Frontal cortex (tissue), 3 donors: ENCODE measurements at regions not wholly inside any gene's neighbourhood (a gene's known extent, or its start where the extent isn't known, plus 50 kb on each side); places are given as distances from the start of the nearest gene placed in this dataset.

Experiments used
- DNase-seq, 2 donors: peaks; one replicate each; pipeline ENCODE4 v3.0.0; 2012; ENCODE audit warnings: low spot score in 2 of 2
- FAIRE-seq: peaks from 2 replicates; lab custom pipeline; 2012; peaks lifted over from hg19 to GRCh38; lab: Jason Lieb, UNC
- donor health status: control.
- donor health status: control.
- donor health status: control.

DNA sequence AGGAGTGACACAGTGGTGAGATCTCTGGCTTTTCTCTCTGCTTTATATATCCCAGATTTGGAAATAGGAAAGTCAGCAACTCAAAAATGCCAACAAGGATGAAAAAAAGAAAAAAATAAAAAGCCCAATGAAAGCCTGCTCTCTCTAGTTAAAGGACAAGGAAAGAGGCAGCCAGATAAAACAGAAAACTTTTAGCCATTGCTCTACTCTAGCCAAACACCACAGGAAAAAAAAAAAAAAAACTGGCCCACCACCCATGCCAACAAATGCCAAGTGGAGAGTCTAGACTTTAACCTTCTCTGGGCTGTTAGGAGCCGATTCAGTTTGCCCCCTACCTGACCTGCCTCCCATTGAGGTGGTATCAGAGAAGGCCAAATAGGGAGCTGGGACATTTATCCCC, 222.3 kb upstream of the TMTC1 start:
- FAIRE-seq: no peak
- DNase-seq: no peak

DNA sequence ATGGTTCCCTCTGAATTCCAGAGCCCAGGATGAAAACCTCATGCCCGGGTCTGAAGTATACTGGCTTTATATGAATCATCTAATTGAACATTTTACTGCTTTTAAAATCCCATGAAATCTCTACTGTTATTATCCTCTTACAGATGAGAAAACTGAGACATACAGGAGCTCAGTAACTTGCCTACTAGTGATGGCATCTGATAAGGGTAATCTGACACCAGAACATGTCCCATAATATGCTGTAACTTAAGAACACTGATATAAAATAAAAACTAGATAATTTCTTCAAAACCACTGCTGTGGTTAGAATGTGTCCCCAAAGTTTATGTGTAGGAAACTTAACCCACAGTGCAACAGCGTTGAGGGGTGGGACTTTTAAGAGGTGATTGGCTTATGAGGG, 219.6 kb upstream of the TMTC1 start:
- DNase-seq: no peak
- no peak for FAIRE-seq

DNA sequence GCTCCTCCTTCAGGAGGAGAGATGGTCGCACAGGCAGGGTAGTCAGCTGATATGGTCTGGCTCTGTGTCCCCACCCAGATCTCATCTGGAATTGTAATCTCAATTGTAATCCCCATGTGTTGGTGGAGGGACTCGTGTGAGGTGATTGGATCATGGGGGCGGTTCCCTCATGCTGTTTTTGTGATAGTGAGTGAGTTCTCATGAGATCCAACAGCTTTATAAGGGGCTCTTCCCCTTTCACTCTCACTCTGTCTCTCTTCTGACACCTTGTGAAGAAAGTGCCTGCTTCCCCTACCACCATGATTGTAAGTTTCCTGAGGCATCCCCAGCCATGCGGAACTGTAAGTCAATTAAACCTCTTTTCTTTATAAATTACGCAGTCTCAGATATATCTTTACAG, 218.9 kb upstream of the TMTC1 start:
- FAIRE-seq: no peak
- no peak for DNase-seq

DNA sequence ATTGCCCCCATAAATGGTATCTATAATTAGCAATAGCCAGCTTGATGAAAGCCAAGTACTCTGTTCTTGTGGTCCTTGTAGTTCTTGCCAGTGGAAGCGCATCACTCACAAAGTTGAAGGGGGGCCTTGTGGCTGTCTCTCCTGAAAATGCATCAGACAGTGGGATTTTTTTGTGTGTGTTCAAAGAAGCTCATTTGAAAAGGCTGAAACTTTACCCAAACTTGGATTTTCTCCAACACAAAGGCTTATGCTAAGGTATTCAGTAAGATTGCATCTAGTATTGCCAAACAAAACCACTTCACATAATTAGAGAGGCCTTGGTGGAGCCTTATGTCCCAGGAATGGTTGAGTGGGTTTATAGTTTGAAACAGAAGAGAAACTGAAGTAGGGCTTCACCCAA, 216.7 kb upstream of the TMTC1 start:
- DNase-seq (no peak), FAIRE-seq (no peak)

DNA sequence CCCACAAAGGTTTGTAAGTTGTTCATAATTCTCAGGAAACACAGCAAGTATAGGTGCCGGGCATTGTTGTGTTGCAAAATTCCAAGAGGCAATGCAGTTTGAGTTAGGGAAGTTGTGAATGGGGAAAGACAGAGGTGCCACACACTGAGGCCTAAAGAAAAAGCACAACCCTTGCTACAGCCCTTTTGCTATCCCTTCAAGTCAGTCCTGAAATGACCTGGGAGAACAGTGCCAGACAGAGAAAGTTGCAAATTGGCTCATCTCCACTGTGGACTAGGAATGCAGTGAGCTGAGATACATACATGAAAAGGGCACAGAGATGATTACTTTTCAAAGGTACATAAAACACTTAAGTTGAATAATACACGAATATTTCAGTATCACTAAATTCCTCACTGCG, 213.3 kb upstream of the TMTC1 start:
- DNase-seq (no peak), FAIRE-seq (no peak)

DNA sequence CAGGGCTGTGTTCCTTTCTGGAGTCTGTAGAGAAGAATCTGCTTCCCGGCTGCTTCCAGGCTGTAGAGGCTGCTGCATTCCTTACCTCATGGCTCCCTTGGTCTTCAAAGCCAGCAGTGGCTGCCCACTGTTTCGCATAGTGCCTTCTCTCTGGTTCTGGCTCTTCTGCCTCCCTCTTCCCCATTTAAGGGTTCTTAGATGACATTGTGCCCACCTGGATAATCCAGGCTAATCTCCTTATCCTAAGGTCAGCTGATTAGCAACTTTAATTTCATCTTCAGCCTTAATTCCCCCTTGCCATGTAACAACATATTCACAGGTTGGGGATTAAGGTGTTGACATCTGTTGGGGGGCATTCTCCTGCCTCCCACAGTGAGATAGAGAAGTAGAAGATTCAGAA, 208.6 kb upstream of the TMTC1 start:
- FAIRE-seq: no peak

DNA sequence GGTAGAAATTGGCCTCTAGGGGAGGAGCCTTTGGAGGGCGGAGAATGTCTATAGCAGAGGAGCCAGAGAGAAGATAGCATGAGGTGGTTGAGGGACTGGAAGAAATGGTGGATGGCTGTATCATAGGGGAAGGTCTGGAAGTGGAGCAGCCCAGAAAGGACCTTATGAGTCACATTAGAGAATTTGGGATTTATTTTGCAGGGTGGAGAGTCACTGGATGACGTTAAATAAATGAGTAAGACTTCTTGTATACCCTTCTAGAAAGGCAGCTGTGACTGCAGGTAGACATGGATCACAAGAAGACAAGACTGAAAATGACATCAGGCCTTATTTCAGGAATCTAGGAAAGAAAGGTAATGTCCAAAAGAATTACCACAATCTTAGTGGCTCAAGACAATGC, 208.2 kb upstream of the TMTC1 start:
- no peak for FAIRE-seq
- DNase-seq: no peak

More for the DNA sequence above, 208.6 kb upstream of the TMTC1 start:
- no peak for DNase-seq

DNA sequence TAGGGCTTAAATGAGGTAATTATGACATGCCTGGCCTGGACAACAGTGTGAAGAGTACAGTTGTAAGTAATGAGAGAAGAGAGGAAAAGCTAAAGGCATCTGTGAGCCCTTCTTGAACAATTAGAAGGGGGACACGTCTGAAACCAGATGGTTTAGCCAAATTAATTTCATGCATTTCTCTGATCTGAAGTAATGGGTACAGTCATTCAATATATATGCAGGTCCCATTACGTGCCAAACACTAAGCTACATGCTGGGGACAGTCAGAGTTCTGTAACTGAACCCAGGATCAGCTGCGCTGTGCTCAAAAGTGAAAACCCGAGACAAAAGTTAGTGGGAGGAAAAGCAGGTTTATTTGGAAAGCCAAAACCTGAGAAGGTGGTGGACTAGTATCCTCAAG, 207.2 kb upstream of the TMTC1 start:
- DNase-seq: no peak
- no peak for FAIRE-seq

DNA sequence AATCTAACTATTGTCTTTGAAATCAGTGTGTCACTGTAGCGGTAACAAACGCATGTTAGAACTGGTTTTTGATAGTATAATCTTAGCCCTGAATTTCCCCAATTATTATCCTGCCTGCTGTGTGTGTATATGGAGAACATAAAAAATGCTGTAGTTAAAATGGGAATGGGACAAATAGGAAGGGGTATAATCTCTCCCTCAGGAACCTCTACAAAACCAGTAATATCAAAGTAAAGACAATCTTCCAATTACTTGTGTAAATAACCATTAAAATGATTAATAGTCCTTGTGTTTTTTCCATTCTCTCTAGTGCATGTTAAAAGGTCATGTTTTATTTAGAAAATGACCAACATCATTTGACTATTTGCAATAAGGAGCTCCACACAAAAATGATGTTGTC, 200.1 kb upstream of the TMTC1 start:
- DNase-seq: no peak
- FAIRE-seq: no peak

DNA sequence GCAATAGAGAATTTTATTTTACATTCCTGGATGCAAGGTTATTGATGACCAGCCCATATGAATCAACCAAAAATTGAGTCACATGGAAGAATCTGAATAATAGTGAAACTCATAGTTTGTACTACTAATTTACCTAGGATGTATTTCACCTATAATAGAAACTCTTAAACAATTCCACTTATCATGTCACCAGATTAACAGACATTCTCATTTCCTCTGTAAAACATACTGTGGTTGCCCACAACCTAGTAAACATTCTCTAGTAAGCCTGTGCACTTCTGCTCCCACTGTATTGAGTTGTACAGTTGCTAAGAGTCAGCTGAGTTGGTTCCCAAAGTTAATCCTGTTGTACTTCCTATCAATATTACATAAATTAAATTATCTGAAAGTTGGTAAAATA, 196.6 kb upstream of the TMTC1 start:
- no peak for FAIRE-seq
- DNase-seq: no peak

DNA sequence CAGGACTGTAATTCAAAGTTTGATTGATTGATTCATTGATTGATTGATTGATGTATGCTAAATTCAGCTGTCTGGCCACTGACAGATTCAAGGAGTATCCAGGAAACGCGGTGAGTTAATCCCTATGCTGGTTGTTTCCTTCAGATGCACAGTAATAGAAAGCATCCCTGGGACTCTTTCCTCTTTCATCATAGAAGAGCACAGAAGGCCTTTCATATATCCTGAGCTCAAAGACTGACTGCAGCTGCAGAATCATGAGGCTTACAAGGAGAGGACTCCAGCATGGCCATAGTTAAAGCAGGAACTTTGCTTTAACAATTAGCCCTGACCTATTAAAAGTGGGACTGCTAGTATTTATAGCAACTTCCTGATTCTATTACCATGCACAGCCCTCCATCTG, 187.7 kb upstream of the TMTC1 start:
- FAIRE-seq: no peak
- DNase-seq: no peak

DNA sequence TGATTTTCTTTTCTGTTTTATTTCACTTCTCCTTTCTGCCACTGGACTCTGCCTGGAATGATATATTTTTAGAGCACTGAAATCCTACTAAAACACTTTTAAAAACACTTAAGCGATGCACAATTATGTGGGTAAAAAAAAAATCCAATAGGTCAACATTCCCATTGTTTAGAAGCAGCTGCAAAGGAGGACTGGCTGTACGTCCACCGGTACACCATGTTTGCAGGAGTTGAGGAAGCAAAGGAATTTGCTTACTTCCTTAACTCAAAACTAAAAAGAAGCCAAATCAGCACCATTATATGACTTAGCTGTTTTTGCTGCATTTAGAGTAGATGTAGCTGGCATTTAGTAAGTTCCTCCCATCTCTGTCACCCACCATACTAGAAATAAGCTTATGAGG, 186.8 kb upstream of the TMTC1 start:
- DNase-seq (no peak), FAIRE-seq (no peak)

DNA sequence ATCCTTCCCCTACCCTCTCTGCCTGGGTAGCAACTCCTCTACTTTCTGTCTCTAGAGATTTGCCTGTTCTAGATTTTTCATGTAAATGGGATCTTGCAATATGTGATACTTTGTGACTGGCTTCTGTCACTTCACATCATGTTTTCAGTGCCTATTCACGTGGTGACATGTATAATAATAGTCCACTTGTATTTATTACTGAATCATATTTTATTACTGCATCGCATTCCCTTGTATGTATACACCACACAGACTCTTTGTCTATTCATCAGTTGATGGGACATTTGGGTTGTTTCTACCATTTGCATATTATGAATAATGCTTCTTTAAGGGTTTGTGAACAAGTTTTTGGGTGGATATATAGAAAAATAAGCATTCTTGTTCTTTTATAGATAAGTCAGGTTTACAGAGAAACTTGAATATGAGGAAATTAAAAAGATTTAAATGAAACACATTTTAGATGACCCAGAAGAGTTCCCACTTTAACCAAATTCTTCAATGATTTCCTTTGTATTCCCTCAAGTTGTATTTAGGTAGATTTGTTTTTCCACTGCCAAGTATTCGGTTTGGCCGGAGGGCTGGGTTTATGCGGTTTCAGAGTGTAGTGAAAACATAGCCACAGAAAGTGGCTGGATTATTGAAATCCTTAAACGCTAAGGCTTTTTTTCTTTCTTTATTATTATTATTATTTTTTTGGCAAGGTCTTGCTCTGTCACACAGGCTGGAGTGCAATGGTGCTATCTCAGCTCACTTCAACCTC, 178.7 kb upstream of the TMTC1 start:
- DNase-seq (no peak), FAIRE-seq (no peak)

DNA sequence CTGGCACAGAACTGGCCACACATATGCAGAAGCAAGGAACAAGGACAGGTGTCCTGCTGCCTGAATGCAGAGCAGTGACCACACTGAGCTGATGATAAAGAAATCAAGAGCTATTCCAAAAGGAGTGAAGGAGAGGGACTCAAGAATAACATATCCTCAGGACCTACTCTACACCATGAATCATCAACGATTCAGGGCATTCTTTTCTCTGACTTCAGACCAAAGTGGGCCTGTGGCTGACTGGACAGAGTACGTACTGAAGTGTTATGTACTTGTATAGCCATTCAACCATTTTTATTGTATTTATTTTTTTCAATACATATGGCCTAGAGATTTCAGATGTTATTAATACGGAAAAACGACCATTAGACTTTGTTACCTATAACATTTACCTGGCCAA, 177.5 kb upstream of the TMTC1 start:
- FAIRE-seq (no peak), DNase-seq (no peak)

DNA sequence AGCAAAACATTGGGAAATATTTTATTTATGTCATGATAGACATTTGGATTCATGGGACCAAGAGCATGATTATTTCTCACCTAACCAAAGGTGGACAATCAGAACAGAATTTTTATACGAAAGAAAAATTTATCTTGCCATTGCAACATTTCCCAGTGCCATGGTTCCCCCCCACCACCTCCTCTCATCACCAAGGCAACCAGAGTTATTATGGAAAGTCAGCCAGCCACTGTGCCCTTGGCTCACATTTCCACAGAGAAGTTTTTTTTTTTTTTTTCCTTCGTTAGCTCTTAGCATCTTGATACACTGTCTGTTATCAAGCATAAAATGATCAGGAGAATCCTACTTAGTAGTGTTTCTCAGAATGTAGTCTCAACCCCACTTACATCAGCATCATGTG, 176.4 kb upstream of the TMTC1 start:
- FAIRE-seq: no peak

DNA sequence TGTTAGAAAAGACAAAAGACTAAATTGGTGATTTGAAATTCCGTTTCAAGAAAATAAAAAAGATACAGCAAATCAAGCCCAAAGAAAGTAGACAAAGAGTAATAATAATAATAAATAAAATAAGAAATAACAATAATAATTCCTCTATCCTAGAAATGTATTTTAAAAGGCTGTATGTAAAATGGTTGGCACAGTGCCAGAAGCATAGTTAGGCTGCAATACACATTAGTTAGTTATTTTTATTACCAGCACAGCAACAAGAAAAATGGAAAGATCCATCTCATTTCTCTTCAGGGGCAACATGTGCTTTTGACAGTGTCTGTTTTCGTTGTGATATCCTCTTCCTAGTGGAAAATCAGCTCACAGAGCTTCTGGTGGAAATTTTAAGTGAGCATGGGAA, 174.1 kb upstream of the TMTC1 start:
- no peak for FAIRE-seq
- DNase-seq: no peak

More for the DNA sequence above, 176.4 kb upstream of the TMTC1 start:
- no peak for DNase-seq

DNA sequence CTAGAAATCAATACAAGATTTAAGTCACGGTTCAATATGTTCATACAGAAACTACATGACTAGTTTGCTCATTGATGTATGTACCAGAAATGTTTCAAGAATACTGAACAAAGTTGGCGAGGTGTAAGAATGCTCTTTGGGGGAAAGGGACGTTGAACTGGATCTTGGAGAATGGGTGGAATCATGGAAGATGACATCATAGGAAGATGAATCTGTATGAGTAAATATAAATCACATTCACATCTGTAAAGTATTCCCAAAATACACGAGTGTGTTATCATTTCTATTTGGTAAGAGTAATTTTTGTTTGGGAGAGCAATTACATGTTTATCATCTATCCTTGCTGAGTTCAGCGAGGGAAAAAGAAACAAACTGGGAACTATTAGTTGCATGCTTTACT, 162.2 kb upstream of the TMTC1 start:
- DNase-seq: no peak
- no peak for FAIRE-seq

DNA sequence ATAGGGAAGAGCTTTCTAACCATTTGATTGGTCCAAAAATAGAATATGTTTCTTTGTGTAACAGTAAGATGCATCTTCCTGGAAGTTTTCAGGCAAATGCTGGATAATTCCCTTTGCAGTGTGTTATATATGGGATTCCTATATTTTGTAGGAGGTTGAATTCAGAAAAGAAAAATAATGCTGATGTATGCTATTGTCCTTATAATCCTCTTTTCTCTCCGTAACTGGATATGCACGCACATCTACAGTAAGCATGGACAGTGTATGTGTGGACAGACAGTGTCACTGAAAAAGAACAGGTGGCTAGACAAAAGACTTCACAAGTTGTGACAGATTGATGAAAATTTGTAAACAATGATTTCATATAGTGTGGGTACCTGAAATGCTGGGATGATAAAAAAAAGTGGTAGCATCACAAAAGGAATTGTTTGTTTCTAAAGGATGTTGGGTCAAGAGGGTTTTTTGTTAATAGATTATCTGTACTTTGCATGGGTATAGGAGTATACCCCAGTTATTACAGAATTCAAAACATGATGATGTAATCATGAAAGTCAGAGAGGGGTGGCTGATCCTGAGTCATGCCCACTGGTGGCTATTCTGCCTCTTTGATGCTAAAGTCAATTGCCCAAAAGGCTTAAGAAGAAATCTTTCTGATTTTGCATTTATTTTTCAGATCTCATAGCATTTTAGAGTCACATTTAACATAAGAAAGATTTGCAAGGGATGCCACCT, 160.7 kb upstream of the TMTC1 start:
- FAIRE-seq (no peak), DNase-seq (no peak)

DNA sequence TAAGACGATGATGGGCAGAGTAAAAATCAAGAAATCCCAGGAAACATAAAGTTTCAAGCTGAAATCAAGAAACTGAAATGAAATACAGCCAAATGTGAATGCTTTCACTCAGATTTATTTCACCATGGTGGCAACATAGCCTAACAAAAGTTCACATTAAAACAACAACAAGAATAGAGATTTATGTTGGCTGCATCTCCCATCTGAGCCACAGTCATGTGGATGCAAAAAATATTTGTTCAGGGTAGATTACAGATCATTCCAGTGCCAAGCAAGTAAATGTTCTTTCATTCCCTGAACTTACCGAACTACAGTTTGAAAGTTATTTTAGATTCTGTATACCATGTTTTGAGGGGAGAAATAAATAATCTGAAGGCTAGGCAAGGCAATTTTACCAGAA, 159.9 kb upstream of the TMTC1 start:
- FAIRE-seq (no peak), DNase-seq (no peak)

DNA sequence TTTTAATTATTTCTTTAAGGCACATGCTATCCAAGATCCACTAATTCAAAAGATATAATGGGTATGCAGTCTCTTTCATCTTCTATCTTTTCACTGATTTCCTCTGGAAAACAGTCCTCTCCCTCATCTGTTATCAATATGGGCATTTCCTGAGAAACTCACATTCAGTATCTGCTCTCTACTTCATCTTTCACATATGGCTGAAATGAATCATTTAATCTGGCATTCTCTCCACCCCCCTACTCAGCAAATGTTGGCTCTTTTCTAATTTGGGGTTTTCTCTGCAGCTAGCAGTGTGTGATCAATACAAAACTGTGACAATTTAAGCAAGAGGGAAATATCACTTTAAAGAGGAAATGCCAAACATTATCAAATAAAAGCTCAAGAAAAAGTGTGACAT, 157.1 kb upstream of the TMTC1 start:
- DNase-seq (no peak), FAIRE-seq (no peak)

DNA sequence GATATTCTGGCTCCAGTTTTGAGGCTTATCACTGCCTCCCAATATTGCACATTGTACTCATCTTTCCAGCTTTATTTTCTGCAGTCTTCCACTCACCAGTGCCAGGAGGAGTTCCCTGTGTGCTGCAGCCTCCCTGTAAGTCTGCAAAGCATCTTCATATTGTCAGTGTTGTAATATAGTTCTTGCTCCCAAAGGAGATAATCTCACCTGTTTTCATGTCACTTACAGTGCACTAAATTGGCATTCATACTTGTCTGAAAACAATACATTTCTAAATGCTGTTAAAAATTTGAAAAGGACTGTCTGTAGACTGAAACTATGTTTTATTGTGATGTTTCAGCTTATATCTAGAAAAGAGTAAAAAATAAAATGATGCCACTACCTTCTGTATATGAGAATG, 146.8 kb upstream of the TMTC1 start:
- FAIRE-seq (no peak), DNase-seq (no peak)

DNA sequence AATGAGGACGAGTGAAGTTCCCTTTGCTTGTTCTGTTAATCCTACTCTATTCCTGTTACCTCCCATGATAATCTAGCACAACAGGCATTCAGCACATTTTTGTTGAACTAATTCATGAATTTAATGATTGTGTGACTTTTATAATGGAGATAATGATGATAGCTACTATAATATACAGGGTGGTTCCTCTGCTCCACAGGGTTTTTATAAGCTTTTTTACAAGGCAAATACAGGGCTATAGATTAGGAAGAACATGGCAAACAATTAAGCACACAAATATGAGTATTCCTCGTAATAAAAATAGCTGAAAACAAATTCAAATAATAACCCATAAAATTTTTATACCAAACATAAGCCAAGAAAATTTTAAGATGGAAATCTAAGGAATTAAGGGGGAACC, 145.6 kb upstream of the TMTC1 start:
- DNase-seq: no peak

More for the DNA sequence above, 145.6 kb upstream of the TMTC1 start:
- FAIRE-seq: no peak
